Hepatocyte (in vitro differentiated cells): ENCODE measurements at regions not wholly inside any gene's neighbourhood (a gene's known extent, or its start where the extent isn't known, plus 50 kb on each side); places are given as distances from the start of the nearest gene placed in this dataset.

Experiments used
- EZH2 ChIP-seq: fragments of 200-600 bp; sonication (generic); IDR thresholded peaks from 2 replicates; pipeline ENCODE4 v1.6.1; 2016; ENCODE audit warnings: antibody characterized with exemption, mild to moderate bottlenecking, borderline replicate concordance
- EZH2phosphoT487 ChIP-seq: fragments of 200-600 bp; sonication (generic); IDR thresholded peaks from one replicate; pipeline ENCODE4 v1.6.1; 2018; ENCODE audit warnings: antibody characterized with exemption, mild to moderate bottlenecking, low read depth, moderate library complexity; ENCODE audit not compliant: unreplicated experiment, severe bottlenecking
- TF ChIP-seq, protein P1 (sequence below): fragments of 200-600 bp; sonication (generic); IDR thresholded peaks from 2 replicates; pipeline ENCODE4 v1.5.1; 2016; ENCODE audit warnings: antibody characterized with exemption, mild to moderate bottlenecking; ENCODE audit not compliant: poor library complexity

DNA sequence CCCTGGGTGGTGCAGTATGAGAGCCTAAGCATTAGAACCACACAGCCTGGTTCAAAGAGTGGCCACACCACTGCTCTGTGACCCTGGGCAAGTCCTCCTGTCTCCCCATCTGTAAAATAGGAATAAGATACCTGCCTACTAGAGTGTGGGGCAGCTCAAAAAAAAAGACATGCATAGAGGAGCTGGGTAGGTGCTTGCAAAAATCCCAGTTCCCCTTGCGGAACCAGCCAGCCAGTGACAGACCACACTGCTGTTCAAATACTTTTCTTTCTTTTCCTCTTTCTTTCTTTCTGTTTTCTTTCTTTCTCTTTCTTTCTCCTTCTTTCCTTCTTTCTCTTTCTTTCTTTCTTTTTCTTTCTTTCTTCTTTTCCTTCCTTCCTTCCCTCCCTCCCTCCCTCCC is 63.0 kb upstream of the TRIM2 start:
- TF ChIP-seq, protein P1, sequence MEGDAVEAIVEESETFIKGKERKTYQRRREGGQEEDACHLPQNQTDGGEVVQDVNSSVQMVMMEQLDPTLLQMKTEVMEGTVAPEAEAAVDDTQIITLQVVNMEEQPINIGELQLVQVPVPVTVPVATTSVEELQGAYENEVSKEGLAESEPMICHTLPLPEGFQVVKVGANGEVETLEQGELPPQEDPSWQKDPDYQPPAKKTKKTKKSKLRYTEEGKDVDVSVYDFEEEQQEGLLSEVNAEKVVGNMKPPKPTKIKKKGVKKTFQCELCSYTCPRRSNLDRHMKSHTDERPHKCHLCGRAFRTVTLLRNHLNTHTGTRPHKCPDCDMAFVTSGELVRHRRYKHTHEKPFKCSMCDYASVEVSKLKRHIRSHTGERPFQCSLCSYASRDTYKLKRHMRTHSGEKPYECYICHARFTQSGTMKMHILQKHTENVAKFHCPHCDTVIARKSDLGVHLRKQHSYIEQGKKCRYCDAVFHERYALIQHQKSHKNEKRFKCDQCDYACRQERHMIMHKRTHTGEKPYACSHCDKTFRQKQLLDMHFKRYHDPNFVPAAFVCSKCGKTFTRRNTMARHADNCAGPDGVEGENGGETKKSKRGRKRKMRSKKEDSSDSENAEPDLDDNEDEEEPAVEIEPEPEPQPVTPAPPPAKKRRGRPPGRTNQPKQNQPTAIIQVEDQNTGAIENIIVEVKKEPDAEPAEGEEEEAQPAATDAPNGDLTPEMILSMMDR, result no peak
- TF ChIP-seq EZH2phosphoT487 (no peak), EZH2 (no peak)
